ENCODE measurements at regions not wholly inside any gene's neighbourhood (a gene's known extent, or its start where the extent isn't known, plus 50 kb on each side); places are given as distances from the start of the nearest gene placed in this dataset.

DNA sequence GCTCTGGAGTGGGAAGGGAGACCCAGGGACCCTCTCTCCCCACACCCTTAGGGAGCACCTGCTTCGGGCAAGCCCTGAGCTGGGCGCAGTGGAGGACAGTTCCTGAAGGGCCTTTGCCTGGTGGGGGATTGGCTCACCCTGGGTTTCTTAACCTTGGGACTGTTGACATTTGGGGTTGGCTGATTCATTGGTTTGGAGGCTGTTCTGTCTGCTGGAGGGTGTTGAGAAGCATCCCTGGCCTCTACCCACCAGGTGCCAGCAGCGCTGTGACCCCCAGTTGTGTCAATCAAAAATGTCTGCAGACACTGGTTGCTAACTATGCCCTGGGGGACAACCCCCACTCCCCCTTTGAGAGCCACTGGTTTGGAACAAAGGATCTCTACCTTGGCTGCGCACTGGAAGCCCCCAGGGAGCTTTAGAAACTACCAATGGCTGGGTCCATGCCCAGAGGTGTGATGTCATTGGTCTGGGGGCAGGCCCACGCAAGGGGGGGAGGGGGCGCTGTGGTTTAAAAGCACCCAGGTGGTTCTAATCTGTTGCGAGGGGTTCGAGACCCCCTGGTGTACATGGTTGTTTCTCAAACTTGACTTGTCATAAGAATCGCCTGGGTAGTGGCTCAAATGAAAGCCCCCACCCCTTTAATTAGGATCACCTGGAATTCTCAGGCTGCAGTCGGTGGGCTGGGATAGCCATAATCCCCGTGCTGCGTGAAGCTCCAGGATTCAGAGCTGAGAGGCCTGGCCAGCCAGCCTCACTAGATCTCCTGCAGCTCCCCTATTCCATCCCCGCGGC lies 151.9 kb upstream of the GSE1 start:
- DNase-seq (ENCODE audit: low read depth) = no peak
- Histone ChIP-seq H3K4me3 (ENCODE audit: low read depth, low read length) (no peak overlapping the region), H3K27me3 (ENCODE audit: control insufficient read depth, insufficient read depth, low read length) (no peaks in the 10 kb centered on the region), H3K36me3 (ENCODE audit: control insufficient read depth, insufficient read depth, low read length) (no peaks in the 10 kb centered on the region; the same call in 1 of the 2 replicates)
- ChIA-PET POLR2A (interaction anchor here (0.5 kb wide), 1 partner anchor 93 kb away, joined by 3 read pairs; no protein-coding TSS in a partner anchor), CTCF (interaction anchor here (0.6 to 1.5 kb wide), 7 partner anchors 9 to 91 kb away, joined by 3 to 6 read pairs (median 6); no protein-coding TSS in a partner anchor)
- TF ChIP-seq, protein P1, sequence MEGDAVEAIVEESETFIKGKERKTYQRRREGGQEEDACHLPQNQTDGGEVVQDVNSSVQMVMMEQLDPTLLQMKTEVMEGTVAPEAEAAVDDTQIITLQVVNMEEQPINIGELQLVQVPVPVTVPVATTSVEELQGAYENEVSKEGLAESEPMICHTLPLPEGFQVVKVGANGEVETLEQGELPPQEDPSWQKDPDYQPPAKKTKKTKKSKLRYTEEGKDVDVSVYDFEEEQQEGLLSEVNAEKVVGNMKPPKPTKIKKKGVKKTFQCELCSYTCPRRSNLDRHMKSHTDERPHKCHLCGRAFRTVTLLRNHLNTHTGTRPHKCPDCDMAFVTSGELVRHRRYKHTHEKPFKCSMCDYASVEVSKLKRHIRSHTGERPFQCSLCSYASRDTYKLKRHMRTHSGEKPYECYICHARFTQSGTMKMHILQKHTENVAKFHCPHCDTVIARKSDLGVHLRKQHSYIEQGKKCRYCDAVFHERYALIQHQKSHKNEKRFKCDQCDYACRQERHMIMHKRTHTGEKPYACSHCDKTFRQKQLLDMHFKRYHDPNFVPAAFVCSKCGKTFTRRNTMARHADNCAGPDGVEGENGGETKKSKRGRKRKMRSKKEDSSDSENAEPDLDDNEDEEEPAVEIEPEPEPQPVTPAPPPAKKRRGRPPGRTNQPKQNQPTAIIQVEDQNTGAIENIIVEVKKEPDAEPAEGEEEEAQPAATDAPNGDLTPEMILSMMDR (IDR thresholded peaks at IDR 0.05; ENCODE audit: insufficient read depth, low read depth, low read length) = no peak

DNA sequence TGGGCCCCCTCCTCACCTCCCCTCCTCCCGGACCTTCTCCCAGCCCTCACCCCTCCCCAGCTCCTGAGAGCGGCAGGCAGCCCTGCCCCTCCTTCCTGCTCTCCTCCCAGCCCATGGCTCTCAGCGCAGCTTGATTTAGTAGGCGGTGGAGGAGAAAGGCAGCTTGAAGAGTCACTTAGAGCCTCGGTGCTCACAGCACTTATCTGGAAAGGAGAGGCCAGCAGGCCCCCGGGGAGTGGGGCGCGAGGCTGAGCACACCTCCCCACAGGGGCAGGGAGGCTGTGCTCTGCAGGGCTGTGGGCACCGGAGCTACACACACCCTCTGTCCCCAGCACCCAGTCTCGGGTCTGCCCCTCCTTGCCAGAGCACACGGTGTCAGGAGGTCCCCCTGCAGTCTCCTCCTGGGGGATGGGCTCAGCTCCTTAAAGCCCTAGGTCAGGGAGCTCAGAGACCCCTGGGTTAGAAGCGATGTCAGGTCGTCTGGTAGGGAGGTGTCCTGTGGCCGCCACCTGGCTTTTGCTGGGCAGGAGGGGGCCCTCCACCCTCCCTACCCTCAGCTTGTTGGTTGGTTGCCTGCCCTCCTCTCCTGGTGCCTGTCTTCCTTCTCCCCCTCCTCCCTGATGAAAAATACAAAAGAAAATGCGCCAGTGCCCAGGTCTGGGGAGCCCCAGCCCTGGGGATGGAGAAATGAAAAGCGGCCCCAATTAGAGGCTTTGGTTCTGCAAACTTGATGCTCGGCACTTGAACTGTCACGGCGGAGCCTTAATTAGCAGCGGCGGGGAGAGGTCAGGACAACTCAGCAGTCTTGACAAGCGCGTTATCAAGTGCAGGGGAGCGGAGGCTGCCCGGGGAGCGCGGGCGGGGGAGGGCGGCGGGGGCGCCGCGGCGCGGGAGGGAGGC lies 151.1 kb upstream of the GSE1 start:
- Histone ChIP-seq H3K4me3 (ENCODE audit: low read depth, low read length) (peak overlapping the region; percentile 20; the same call in 1 of the 2 replicates), H3K27me3 (ENCODE audit: control insufficient read depth, insufficient read depth, low read length) (no peaks in the 10 kb centered on the region), H3K36me3 (ENCODE audit: control insufficient read depth, insufficient read depth, low read length) (no peaks in the 10 kb centered on the region; the same call in 1 of the 2 replicates)
- CTCF ChIA-PET = interaction anchor here (0.6 to 1.5 kb wide), 6 partner anchors 10 to 91 kb away, joined by 3 to 6 read pairs (median 3); no protein-coding TSS in a partner anchor
- POLR2A ChIA-PET = interaction anchor here (0.5 kb wide), 1 partner anchor 92 kb away, joined by 3 read pairs; no protein-coding TSS in a partner anchor
- DNase-seq (ENCODE audit: low read depth) = no peak
- TF ChIP-seq, protein P1 (IDR thresholded peaks at IDR 0.05; ENCODE audit: insufficient read depth, low read depth, low read length) = no peak

DNA sequence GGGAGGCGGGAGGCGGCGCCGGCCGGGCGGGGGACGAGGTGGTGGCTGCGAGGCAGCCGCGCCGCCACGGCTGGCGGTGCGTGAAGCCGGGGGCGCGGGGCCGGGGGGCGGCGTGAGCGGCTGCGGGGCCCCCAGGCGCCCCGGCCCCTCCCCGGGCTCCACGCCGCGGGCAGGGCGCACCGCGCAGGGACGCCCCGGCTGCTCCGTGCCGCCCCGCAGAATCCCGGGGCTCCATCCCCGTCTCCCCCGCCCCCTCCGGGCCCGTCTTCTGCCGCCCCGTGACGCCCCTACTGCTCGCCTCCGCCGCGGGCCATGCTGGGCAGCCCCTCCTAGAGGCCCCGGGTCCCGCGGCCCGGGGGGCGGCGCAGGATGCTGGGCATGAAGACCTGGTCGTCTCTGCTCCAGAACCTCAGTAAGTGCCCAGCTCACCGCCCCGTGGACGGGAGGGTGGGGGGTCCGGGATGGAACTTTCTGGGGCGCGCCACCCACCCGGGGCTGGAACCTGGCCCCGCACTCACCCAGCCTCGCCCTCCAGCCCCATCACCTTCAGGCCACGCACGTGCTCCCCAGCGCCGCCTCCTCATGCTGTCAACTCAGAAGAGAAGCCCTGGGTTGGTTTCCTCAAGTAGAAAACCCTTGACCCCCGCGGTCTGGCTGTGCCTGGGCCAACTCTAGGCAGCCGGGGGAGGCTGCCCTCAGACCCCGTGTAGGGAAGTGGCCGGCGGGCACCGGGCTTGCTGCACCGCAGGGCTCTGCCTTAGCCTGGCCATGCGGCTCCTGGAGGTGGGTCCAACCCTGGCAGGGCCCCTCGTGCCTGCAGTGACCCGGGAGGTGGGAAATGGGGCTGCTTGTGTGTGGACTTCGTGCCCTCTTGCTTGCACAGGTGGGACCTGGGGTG lies 150.2 kb upstream of the GSE1 start:
- Histone ChIP-seq H3K36me3 (ENCODE audit: control insufficient read depth, insufficient read depth, low read length) (no peaks in the 10 kb centered on the region; the same call in 1 of the 2 replicates), H3K4me3 (ENCODE audit: low read depth, low read length) (peak overlapping the region; percentile 27; the same call in 1 of the 2 replicates), H3K27me3 (ENCODE audit: control insufficient read depth, insufficient read depth, low read length) (no peaks in the 10 kb centered on the region)
- TF ChIP-seq, protein P1 (IDR thresholded peaks at IDR 0.05; ENCODE audit: insufficient read depth, low read depth, low read length) = no peak
- CTCF ChIA-PET = interaction anchor here (1.0 to 1.5 kb wide), 2 partner anchors 9 to 38 kb away, joined by 3 read pairs; no protein-coding TSS in a partner anchor
- POLR2A ChIA-PET = no interaction called here
- no peak for DNase-seq (ENCODE audit: low read depth)

DNA sequence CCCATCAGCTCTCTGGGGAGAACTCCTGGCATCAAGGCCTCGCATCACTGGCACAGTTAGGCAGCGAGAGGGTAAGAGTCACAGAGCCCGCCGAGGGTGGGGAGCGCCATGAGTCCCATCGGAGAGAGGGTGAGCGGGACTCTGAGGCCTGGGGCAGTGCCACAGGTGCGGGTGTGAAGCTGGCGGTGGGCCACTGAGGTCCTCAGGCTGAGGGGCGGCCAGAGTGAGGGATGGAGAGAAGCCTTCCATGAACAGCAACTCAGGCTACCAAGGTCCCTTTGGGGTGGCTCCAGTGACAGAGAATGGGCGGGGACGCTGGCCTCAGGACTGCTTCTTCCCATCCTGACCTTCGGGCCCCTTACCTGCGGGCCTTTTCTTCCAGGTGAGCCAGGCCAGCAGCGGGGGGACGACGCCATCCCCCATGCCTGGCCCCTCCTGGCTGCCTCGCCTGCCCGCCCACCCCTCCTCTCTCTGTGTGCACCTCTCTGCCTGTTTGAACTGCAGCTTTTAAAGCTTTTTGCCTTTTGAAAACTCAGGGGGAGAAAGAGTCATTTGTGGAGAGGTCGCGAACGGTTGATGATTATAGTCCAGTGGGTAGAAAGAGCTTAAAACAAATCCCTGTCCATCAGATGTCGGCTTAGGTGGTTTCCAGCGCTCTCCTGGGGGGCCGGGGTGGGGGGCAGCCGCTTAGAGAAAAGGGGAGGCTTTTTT lies 149.3 kb upstream of the GSE1 start:
- no peak for DNase-seq (ENCODE audit: low read depth)
- Histone ChIP-seq H3K36me3 (ENCODE audit: control insufficient read depth, insufficient read depth, low read length) (no peaks in the 10 kb centered on the region), H3K27me3 (ENCODE audit: control insufficient read depth, insufficient read depth, low read length) (no peaks in the 10 kb centered on the region), H3K4me3 (ENCODE audit: low read depth, low read length) (no peak overlapping the region)
- TF ChIP-seq, protein P1 (IDR thresholded peaks at IDR 0.05; ENCODE audit: insufficient read depth, low read depth, low read length) = no peak
- CTCF ChIA-PET = interaction anchor here (0.6 kb wide), 1 partner anchor 480 kb away, joined by 3 read pairs; no protein-coding TSS in a partner anchor
- POLR2A ChIA-PET = no interaction called here

All from BJ (cell line).